ENCODE measurements at regions not wholly inside any gene's neighbourhood (a gene's known extent, or its start where the extent isn't known, plus 50 kb on each side); places are given as distances from the start of the nearest gene placed in this dataset.

- ChIA-PET CTCF (no interaction called here), POLR2A (no interaction called here)
Measured at GRCh38 chr5:74221413-74221812, 419.1 kb downstream of the ENC1 start.

- ChIA-PET CTCF (no interaction called here), POLR2A (no interaction called here)
Measured at GRCh38 chr5:74216012-74216411, 424.5 kb downstream of the ENC1 start.

GRCh38 chr5:74212336-74212735 lies 428.2 kb downstream of the ENC1 start:
- ChIA-PET CTCF (no interaction called here), POLR2A (no interaction called here)

GRCh38 chr5:74209571-74209970 lies 431.0 kb downstream of the ENC1 start:
- ChIA-PET CTCF (no interaction called here), POLR2A (no interaction called here)

- POLR2A ChIA-PET = no interaction called here
- CTCF ChIA-PET = no interaction called here
Measured at GRCh38 chr5:74206579-74207550, 433.7 kb downstream of the ENC1 start.

- CTCF ChIA-PET = no interaction called here
- POLR2A ChIA-PET = no interaction called here
Measured at GRCh38 chr5:74205767-74206578, 434.6 kb downstream of the ENC1 start.

- ChIA-PET CTCF (no interaction called here), POLR2A (no interaction called here)
Measured at GRCh38 chr5:74201334-74202081, 439.0 kb downstream of the ENC1 start.

- POLR2A ChIA-PET = no interaction called here
- CTCF ChIA-PET = no interaction called here
Measured at GRCh38 chr5:74200560-74200959, 440.0 kb downstream of the ENC1 start.

GRCh38 chr5:74199436-74200210 lies 440.9 kb downstream of the ENC1 start:
- ChIA-PET POLR2A (no interaction called here), CTCF (no interaction called here)

- POLR2A ChIA-PET = no interaction called here
- CTCF ChIA-PET = no interaction called here
Measured at GRCh38 chr5:74199005-74199404, 441.5 kb downstream of the ENC1 start.

GRCh38 chr5:74198156-74198555 lies 442.4 kb downstream of the ENC1 start:
- ChIA-PET POLR2A (no interaction called here), CTCF (no interaction called here)

- POLR2A ChIA-PET = no interaction called here
- CTCF ChIA-PET = no interaction called here
Measured at GRCh38 chr5:74196233-74196632, 444.3 kb downstream of the ENC1 start.

- POLR2A ChIA-PET = no interaction called here
- CTCF ChIA-PET = no interaction called here
Measured at GRCh38 chr5:74194196-74194595, 446.3 kb downstream of the ENC1 start.

GRCh38 chr5:74192606-74193299 lies 447.8 kb downstream of the ENC1 start:
- CTCF ChIA-PET = no interaction called here
- POLR2A ChIA-PET = no interaction called here

GRCh38 chr5:74188351-74189105 lies 452.0 kb downstream of the ENC1 start:
- CTCF ChIA-PET = no interaction called here
- POLR2A ChIA-PET = no interaction called here

GRCh38 chr5:74187757-74188156 lies 452.8 kb downstream of the ENC1 start:
- ChIA-PET POLR2A (no interaction called here), CTCF (no interaction called here)

- CTCF ChIA-PET = no interaction called here
Measured at GRCh38 chr5:74186356-74187315, 453.9 kb downstream of the ENC1 start.

GRCh38 chr5:74185599-74185998 lies 454.9 kb downstream of the ENC1 start:
- CTCF ChIA-PET = no interaction called here

More at GRCh38 chr5:74186356-74187315, 453.9 kb downstream of the ENC1 start:
- POLR2A ChIA-PET = no interaction called here

More at GRCh38 chr5:74185599-74185998, 454.9 kb downstream of the ENC1 start:
- POLR2A ChIA-PET = no interaction called here

Data from activated CD8-positive, alpha-beta memory T cell treated with anti-CD3 and anti-CD28 coated beads for 36 hours (primary cell).